Motor neuron (in vitro differentiated cells): ENCODE measurements at regions not wholly inside any gene's neighbourhood (a gene's known extent, or its start where the extent isn't known, plus 50 kb on each side); places are given as distances from the start of the nearest gene placed in this dataset.
"Not testable (repeated sequence)": the region's sequence is repeated elsewhere in the genome, so short reads cannot be mapped to it uniquely, and the experiment has no call there.

ENCODE experiments used
- ATAC-seq, 8 experiments: fragments of 200-7000 bp; cut with Tn5 transposase; replicated peaks in 6 of 8; 2 replicates each; pipeline ENCODE4 v1.8.0; 2021; ENCODE audit warnings: mild to moderate bottlenecking in 8 of 8, moderate library complexity in 8 of 8
- H3K27ac ChIP-seq, 2 donors: fragments of 250-450 bp; sonication (Bioruptor Pico); 2 replicates each; pipeline ENCODE4 v1.9.0; 2021; ENCODE audit warnings: antibody characterized with exemption in 2 of 2, mild to moderate bottlenecking in 2 of 2, moderate library complexity in 1 of 2
- H3K4me1 ChIP-seq, 2 donors: fragments of 250-450 bp; sonication (Bioruptor Pico); replicated peaks in 1 of 2; 2 replicates each; pipeline ENCODE4 v1.6.1; 2021; ENCODE audit warnings: antibody characterized with exemption in 2 of 2, mild to moderate bottlenecking in 2 of 2, moderate library complexity in 1 of 2
- H3K4me3 ChIP-seq, 5 donors: fragments of 250-450 bp; sonication (Bioruptor Pico); 2 replicates each; pipeline ENCODE4 v1.9.0; 2021; ENCODE audit warnings: antibody characterized with exemption in 5 of 5, mild to moderate bottlenecking in 5 of 5, moderate library complexity in 4 of 5
- WGBS, 10 experiments: fragments of 450-650 bp; shearing (Covaris generic); methylation state at CpG; one replicate each; pipeline ENCODE4 v1.0.0; 2022; 5-methylcytosine and 5-hydroxymethylcytosine counted together
- in situ Hi-C, 9 experiments: fragments of 400-800 bp; cut with MboI; loops; one replicate each; pipeline ENCODE4 v1.15.0; 2021; ENCODE audit warnings: low sequenced_read_pairs in 9 of 9, low pct_unique_long_range_greater_than_20kb in 2 of 9; ENCODE audit not compliant: unreplicated experiment in 9 of 9

DNA sequence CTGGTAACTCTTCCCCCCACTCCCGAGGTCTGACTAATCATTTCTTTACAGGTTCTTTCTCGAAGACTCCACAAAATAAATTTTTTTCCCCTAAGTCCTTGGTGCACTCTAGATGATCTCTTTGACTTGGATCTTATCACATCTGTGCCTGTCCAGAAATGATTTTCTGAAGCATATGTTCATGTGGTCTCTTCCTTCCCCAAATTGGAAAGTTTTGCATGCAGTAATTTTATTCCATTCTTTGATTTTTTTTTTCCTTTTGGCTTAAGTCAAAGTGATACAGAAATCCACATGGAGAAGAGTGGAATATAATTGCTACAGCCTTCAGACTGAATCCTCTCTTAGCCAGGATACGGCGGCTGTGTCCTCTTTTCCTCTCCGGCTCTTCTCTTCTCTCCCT lies 213.3 kb downstream of the BMP4 start:
- in situ Hi-C loops: no loop called here
- 12 to 96% (median 58%) methylated on average over 1 to 5 of the region's 5 CpGs for WGBS, 10 experiments
- no peak for ATAC-seq

DNA sequence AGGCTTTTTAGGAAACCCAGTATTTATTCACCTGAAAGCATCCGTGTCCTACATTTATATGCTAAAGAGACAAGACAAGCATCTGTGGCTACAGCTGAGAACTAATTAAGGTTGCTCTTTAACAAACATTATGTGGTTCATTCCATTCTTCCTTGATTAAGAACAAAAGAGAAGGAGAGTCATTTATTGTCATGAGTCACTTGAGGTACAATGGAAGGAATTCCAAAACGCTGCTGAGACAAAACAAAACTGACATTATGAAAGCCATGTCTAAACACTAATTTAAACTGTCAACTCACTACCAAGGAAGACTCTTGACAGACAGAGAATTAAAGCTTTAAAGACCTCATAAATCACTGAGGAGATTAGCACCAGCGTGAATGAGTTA lies 214.4 kb downstream of the BMP4 start:
- peak in 2 of 8 experiments; percentile 24 to 82 for ATAC-seq
- no peak overlapping the region for H3K27ac ChIP-seq
- in situ Hi-C loops: no loop called here
- H3K4me3 ChIP-seq: no peak overlapping the region
- H3K4me1 ChIP-seq: no peaks in the 10 kb centered on the region
- WGBS, 10 experiments: 0 to 66% (median 27%) methylated on average over 1 to 3 of the region's 3 CpGs; no CpG with 5 or more reads in 2 of the 10 experiments

More for the DNA sequence above, 213.3 kb downstream of the BMP4 start:
- Histone ChIP-seq H3K27ac (no peak overlapping the region), H3K4me3 (no peak overlapping the region), H3K4me1 (no peaks in the 10 kb centered on the region)

DNA sequence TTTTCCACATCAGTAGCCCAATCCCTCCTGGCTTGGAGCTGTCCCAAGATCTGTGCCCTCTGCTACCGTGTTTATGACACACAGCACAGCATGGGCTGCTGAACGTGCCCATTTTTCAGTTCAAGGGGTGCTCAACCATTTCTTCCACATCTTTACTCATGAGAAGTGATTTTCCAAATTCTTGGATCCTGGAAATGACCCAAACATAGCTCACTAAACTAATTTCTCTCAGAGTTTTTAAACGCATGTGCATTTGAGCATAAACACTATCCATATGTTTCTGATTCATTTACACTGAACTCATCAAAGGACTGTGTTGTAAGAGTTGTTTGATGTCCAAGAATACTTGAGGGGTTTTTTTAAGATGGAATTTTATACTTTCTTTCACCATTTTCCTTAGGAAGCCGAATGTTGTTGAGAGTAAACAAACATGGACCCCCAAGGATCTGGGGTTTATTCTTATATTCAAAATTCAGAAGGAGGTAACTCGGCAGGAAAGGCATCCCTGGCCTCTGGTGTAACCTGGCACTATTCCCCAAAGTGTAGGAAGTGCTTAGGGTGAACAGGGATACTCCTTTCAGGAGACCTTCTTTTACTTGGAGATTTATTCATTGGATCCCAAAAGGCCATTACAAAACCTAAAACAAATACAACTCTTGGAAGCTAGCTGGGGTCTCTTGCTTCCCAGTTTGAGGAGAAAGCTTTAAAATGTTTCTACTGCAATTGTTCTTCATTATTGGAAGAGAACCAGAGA lies 215.0 kb downstream of the BMP4 start:
- no peaks in the 10 kb centered on the region for H3K4me1 ChIP-seq
- H3K4me3 ChIP-seq: no peak overlapping the region
- ATAC-seq: no peak
- in situ Hi-C loops: no loop called here
- WGBS, 10 experiments: 0 to 55% (median 8%) methylated on average over 1 to 5 of the region's 5 CpGs; no CpG with 5 or more reads in 1 of the 10 experiments
- H3K27ac ChIP-seq: no peak overlapping the region

DNA sequence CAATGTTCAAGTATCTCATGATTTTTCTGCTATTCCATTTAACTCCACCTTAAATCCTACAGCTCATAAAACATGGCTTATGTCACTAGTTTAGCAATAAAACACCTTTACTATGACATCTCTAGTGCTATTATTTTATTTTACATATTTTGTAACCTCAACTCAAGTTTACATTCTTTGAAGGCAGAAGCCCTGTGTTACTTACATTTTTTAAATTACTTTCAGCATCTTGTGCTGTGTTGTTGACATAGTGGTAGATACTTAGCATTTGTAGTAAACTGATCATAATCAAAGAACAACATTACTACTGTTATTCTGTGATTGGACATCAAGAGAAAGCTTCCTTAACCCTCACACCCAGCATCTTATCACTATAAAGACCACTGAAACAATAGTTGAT lies 216.1 kb downstream of the BMP4 start:
- no peak overlapping the region for H3K4me3 ChIP-seq
- ATAC-seq: no peak
- in situ Hi-C loops: no loop called here
- no peak overlapping the region for H3K27ac ChIP-seq
- H3K4me1 ChIP-seq: no peaks in the 10 kb centered on the region

GRCh38 chr14:53735916-53736315 lies 220.7 kb downstream of the BMP4 start:
- Histone ChIP-seq H3K27ac (no peak overlapping the region), H3K4me3 (no peak overlapping the region), H3K4me1 (no peaks in the 10 kb centered on the region)
- ATAC-seq: peak in 4 of 8 experiments; percentile 63 to 100 (median 98)
- in situ Hi-C loops: no loop called here
- 0 to 100% (median 25%) methylated on average over 1 to 2 of the region's 2 CpGs; no CpG with 5 or more reads in 4 of the 10 experiments for WGBS, 10 experiments

GRCh38 chr14:53723221-53723620 lies 233.4 kb downstream of the BMP4 start:
- in situ Hi-C loops: no loop called here
- Histone ChIP-seq H3K4me1 (no peaks in the 10 kb centered on the region), H3K4me3 (no peak overlapping the region), H3K27ac (no peak overlapping the region)
- no peak for ATAC-seq
- WGBS, 10 experiments: 43 to 100% (median 94%) methylated on average over 1 to 5 of the region's 5 CpGs; no CpG with 5 or more reads in 2 of the 10 experiments

- H3K27ac ChIP-seq: no peak overlapping the region
- WGBS, 10 experiments: 0 to 75% (median 55%) methylated on average over 1 of the region's 1 CpG; no CpG with 5 or more reads in 4 of the 10 experiments
- in situ Hi-C loops: no loop called here
- H3K4me3 ChIP-seq: no peak overlapping the region
- no peak for ATAC-seq
- no peaks in the 10 kb centered on the region for H3K4me1 ChIP-seq
Observed at GRCh38 chr14:53719536-53719935, 237.1 kb downstream of the BMP4 start.

GRCh38 chr14:53716578-53716977 lies 240.0 kb downstream of the BMP4 start:
- no peak overlapping the region for H3K27ac ChIP-seq
- no peaks in the 10 kb centered on the region for H3K4me1 ChIP-seq
- no peak for ATAC-seq
- WGBS, 10 experiments: 4 to 93% (median 64%) methylated on average over 1 to 6 of the region's 6 CpGs; no CpG with 5 or more reads in 1 of the 10 experiments
- in situ Hi-C loops: no loop called here
- H3K4me3 ChIP-seq: no peak overlapping the region

DNA sequence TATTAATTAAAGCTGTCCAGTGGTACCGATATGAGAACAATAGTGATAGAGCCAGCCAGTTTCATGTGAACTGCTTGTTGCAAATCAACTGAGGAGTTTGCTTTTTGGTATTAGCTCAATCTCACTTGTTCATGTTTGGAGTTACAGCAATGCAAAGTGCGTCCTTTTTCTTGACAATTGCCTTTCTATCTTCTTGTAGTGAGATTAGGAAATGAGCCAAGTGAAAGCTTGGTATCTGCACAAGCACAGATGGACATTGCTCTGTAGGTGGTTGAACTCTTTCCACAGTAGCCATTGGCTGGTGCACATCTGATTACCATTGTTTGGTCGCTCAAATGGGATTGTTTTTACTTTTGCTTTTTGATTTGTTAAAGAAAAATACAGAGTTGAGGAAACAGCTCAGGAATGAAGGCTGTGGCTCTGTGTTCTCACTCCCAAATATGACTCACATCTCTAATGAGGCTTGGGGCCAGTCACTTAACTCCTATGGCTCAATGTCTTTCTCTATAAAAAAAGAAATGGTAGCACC lies 241.4 kb downstream of the BMP4 start:
- no peaks in the 10 kb centered on the region for H3K4me1 ChIP-seq
- H3K27ac ChIP-seq: no peak overlapping the region
- peak in 2 of 8 experiments; percentile 98 for ATAC-seq
- H3K4me3 ChIP-seq: no peak overlapping the region
- in situ Hi-C loops: no loop called here
- 0 to 93% (median 10%) methylated on average over 2 to 3 of the region's 3 CpGs; no CpG with 5 or more reads in 3 of the 10 experiments for WGBS, 10 experiments

DNA sequence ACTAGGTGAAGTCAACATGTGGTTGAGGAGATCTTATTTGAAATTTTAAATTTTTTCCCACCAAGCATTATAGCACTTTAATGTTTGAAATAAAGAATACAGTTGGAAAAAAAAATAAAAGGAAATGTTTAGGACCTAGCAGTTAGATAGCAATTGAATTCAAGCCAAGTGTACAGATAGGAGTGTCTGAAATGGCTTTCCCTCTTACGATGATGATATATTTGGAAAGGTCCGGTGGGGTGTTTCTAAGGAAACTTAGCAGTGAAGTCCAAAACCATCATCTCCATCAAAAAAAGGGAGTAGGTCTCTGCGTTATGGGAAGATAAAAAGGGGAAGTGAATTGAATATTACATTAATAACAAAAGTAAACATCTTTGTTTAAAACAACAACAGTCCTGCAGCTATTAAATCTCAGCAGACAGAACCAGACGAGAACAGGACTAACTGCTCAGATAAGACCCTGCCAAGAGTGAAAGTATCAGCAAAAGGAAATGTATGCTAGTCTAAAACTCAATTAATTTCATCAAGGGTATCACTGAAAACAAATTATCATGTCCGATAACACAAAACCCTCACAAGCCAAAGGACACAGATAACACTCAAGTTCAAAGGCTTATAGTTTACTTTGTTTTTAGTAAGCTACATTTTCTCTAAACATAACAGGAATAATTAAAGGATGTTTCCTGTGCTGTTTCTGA lies 242.0 kb downstream of the BMP4 start:
- WGBS, 10 experiments: 10 to 80% (median 51%) methylated on average over 2 to 5 of the region's 5 CpGs
- in situ Hi-C loops: no loop called here
- H3K4me1 ChIP-seq: no peaks in the 10 kb centered on the region
- H3K27ac ChIP-seq: no peak overlapping the region
- ATAC-seq: no peak
- H3K4me3 ChIP-seq: no peak overlapping the region

DNA sequence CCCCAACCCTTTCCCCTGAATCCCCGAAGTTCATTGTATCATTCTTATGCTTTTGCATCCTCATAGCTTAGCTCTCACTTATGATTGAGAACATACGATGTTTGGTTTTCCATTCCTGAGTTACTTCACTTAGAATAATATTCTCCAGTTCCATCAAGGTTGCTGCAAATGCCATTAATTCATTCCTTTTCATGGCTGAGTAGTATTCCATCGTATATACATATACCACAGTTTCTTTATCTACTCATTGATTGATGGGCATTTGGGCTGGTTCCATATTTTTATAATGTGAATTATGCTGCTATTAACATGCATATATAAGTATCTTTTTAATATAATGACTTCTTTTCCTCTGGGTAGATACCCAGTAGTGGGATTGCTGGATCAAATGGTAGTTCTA lies 243.7 kb downstream of the BMP4 start:
- H3K4me1 ChIP-seq, H3K4me3 ChIP-seq, in situ Hi-C loops, ATAC-seq, H3K27ac ChIP-seq: not testable (repeated sequence)
- 43 to 100% (median 88%) methylated on average over 1 to 3 of the region's 3 CpGs for WGBS, 10 experiments

DNA sequence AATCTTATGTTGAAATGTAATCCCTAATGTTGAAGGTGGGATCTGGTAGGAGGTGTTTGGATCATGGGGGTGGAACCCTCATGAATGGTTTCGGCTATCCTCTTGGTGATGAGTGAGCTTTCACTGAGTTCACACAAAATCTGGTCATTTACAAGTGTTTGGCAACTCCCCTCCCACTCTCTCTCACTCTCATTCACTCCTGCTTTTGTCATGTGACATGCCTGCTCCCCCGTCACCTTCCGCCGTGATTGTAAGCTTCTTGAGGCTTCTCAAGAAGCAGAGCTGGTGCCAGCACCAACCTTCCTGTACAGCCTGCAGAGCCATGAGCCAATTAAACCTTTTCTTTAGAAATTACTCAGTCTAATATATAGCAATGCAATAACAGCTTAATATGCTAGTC lies 245.4 kb downstream of the BMP4 start:
- H3K4me1 ChIP-seq: no peaks in the 10 kb centered on the region
- WGBS, 10 experiments: 60 to 100% (median 80%) methylated on average over 1 to 4 of the region's 4 CpGs; no CpG with 5 or more reads in 4 of the 10 experiments
- ATAC-seq: no peak
- H3K4me3 ChIP-seq: no peak overlapping the region
- in situ Hi-C loops: no loop called here
- no peak overlapping the region for H3K27ac ChIP-seq

DNA sequence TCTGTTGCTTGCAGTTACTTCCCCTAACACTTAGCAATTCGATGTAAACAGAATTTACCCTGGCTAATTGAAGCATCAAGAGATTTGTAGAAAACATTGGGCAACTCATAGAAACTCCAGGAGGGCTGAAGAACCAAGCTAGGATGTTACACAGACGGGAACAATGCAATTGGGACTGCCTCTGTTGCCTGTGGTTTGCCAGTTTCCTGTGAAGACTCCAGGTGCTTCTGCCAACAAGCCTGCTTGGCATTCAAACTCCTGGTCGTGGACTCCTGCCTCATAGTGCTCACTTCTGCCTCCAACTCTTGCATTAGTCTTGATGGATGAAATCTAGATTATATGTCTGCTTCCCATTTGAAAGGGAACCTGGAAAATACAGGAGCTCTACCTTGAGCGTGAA lies 246.0 kb downstream of the BMP4 start:
- in situ Hi-C loops: no loop called here
- Histone ChIP-seq H3K4me3 (no peak overlapping the region), H3K4me1 (no peaks in the 10 kb centered on the region), H3K27ac (no peak overlapping the region)
- 30 to 89% (median 75%) methylated on average over 1 to 4 of the region's 4 CpGs; no CpG with 5 or more reads in 3 of the 10 experiments for WGBS, 10 experiments
- no peak for ATAC-seq
